Activated T-cell treated with anti-CD3 and anti-CD28 coated beads, Interleukin-2, amount 50 U/mL, for 4 hours (primary cell): ENCODE measurements at regions not wholly inside any gene's neighbourhood (a gene's known extent, or its start where the extent isn't known, plus 50 kb on each side); places are given as distances from the start of the nearest gene placed in this dataset.

Experiments
- ATAC-seq, 2 donors: fragments of 200-7000 bp; cut with Tn5 transposase; one replicate each; pipeline ENCODE4 v1.10.0; 2021
- DNase-seq: peaks from one replicate; pipeline ENCODE4 v3.0.0-alpha.2; 2020
- H3K27me3 Mint-ChIP-seq: one replicate; pipeline ENCODE4 v1.8.0; 2021; ENCODE audit warnings: low read depth, mixed read lengths
- H3K36me3 Mint-ChIP-seq: one replicate; pipeline ENCODE4 v1.8.0; 2022; ENCODE audit warnings: mixed read lengths; ENCODE audit not compliant: insufficient read depth
- H3K4me1 Mint-ChIP-seq: one replicate; pipeline ENCODE4 v1.8.0; 2021; ENCODE audit warnings: low read depth, mixed read lengths
- H3K4me3 Mint-ChIP-seq: one replicate; pipeline ENCODE4 v1.8.0; 2021; ENCODE audit warnings: mild to moderate bottlenecking, moderate library complexity, mixed read lengths
- H3K9me3 Mint-ChIP-seq: one replicate; pipeline ENCODE4 v1.8.0; 2021; ENCODE audit warnings: mixed read lengths

GRCh38 chr7:94330269-94331020 lies 64.2 kb upstream of the COL1A2 start:
- DNase-seq (no peak), ATAC-seq (no peak)
- Mint-ChIP-seq H3K36me3 (no peaks in the 10 kb centered on the region), H3K4me1 (no peaks in the 10 kb centered on the region), H3K4me3 (no peak overlapping the region), H3K27me3 (no peaks in the 10 kb centered on the region), H3K9me3 (peaks cover 9% of the 10 kb centered on the region)

- Mint-ChIP-seq H3K4me1 (no peaks in the 10 kb centered on the region), H3K36me3 (no peaks in the 10 kb centered on the region), H3K9me3 (no peaks in the 10 kb centered on the region), H3K4me3 (no peak overlapping the region), H3K27me3 (no peaks in the 10 kb centered on the region)
- no peak for ATAC-seq
- DNase-seq: no peak
Measured at GRCh38 chr7:94332571-94332970, 62.1 kb upstream of the COL1A2 start.

DNA sequence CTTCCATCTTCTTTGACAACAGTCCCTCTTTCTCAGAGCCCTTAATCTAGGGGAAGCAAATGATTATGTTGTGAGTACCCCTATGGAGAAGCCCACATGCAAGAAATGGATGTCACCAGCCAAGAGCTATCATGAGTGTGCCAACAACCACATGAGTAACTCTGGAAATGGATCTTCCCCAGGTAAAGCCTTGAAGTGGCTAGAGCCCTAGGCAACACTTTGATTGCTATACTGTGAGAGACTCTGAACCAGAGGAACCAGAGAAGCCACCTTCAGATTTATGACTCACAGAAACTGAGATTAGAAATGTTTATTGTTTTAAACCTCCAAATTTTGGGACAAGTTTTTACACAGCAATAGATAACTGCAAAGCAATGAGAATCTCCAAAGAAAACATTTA lies 60.9 kb upstream of the COL1A2 start:
- no peak overlapping the region for H3K4me3 Mint-ChIP-seq
- DNase-seq: no peak
- no peaks in the 10 kb centered on the region for H3K9me3 Mint-ChIP-seq
- no peak for ATAC-seq
- H3K36me3 Mint-ChIP-seq: no peaks in the 10 kb centered on the region
- no peaks in the 10 kb centered on the region for H3K4me1 Mint-ChIP-seq
- H3K27me3 Mint-ChIP-seq: no peaks in the 10 kb centered on the region

DNA sequence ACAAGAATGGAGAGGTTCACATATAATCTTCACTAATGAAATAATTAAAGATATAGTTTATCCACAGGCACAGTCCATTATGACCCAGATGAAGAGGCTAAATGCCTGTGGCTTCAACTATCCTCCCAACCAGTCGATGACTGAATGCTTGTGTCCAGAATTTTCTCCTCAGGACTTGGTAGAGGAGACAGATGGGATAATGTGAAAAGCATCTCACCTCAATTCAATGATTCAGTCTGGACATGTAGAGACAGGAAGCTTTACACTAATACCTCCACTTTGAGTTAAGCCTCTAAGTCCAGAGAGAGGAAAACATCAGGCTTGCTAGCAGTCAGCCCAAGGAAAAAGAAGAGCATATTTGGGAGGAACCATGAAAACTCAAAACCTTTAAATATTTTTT lies 59.1 kb upstream of the COL1A2 start:
- Mint-ChIP-seq H3K9me3 (no peaks in the 10 kb centered on the region), H3K27me3 (no peaks in the 10 kb centered on the region), H3K4me1 (no peaks in the 10 kb centered on the region), H3K36me3 (no peaks in the 10 kb centered on the region), H3K4me3 (no peak overlapping the region)
- ATAC-seq (no peak), DNase-seq (no peak)

- Mint-ChIP-seq H3K4me3 (no peak overlapping the region), H3K9me3 (no peaks in the 10 kb centered on the region), H3K27me3 (no peaks in the 10 kb centered on the region), H3K36me3 (no peaks in the 10 kb centered on the region), H3K4me1 (no peaks in the 10 kb centered on the region)
- DNase-seq: no peak
- no peak for ATAC-seq
Measured at GRCh38 chr7:94336009-94336408, 58.7 kb upstream of the COL1A2 start.

DNA sequence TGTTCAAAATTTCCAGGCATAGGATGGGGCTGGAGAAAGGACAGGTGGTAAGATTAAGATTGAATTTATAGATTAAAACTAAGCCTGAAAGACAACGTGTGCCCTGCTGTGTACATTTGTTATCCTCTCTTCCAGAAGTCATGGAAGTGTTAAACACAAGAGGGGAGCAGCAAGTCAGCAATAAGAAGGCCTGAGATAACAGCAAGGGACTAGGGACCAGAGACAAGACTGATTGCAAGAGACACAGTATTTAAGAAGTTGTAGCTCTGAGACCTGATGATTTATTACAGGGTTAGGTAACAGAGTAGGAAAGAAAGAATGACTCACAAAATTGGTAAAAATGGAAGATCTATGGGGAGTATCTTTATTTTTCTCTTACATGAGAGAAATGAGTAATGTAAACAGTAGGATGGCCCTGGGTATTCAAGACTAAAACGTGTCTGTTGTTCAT lies 55.7 kb upstream of the COL1A2 start:
- H3K9me3 Mint-ChIP-seq: no peaks in the 10 kb centered on the region
- no peaks in the 10 kb centered on the region for H3K4me1 Mint-ChIP-seq
- H3K4me3 Mint-ChIP-seq: no peak overlapping the region
- peaks cover 4% of the 10 kb centered on the region for H3K27me3 Mint-ChIP-seq
- ATAC-seq: no peak
- no peaks in the 10 kb centered on the region for H3K36me3 Mint-ChIP-seq
- no peak for DNase-seq

GRCh38 chr7:94344826-94345225 lies 49.9 kb upstream of the COL1A2 start:
- H3K9me3 Mint-ChIP-seq: no peaks in the 10 kb centered on the region
- no peaks in the 10 kb centered on the region for H3K4me1 Mint-ChIP-seq
- no peak overlapping the region for H3K4me3 Mint-ChIP-seq
- DNase-seq (no peak), ATAC-seq (no peak)
- H3K27me3 Mint-ChIP-seq: peaks cover 4% of the 10 kb centered on the region
- H3K36me3 Mint-ChIP-seq: no peaks in the 10 kb centered on the region
